DOHH2 (cell line): ENCODE measurements at regions not wholly inside any gene's neighbourhood (a gene's known extent, or its start where the extent isn't known, plus 50 kb on each side); places are given as distances from the start of the nearest gene placed in this dataset.

Experiments used
- H3F3A ChIP-seq: fragments of 200-600 bp; sonication (generic), shearing (Covaris generic); 2 replicates; pipeline ENCODE4 v1.6.0; 2016; ENCODE audit warnings: antibody characterized with exemption, mild to moderate bottlenecking; ENCODE audit not compliant: control insufficient read depth, insufficient read depth
- H3K27ac ChIP-seq: fragments of 200-600 bp; sonication (generic); 2 replicates; pipeline ENCODE4 v1.5.1; 2014; ENCODE audit warnings: low read depth, mild to moderate bottlenecking, low read length, moderate library complexity
- H3K27me3 ChIP-seq: fragments of 200-600 bp; sonication (generic); 2 replicates; pipeline ENCODE4 v1.6.1; 2014; ENCODE audit warnings: mild to moderate bottlenecking, low read length, mixed read lengths; ENCODE audit not compliant: control insufficient read depth
- H3K36me3 ChIP-seq: fragments of 200-600 bp; sonication (generic); 2 replicates; pipeline ENCODE4 v1.6.1; 2014; ENCODE audit warnings: mild to moderate bottlenecking, low read length, moderate library complexity, mixed read lengths; ENCODE audit not compliant: control insufficient read depth
- H3K4me1 ChIP-seq: fragments of 200-600 bp; sonication (generic); 2 replicates; pipeline ENCODE4 v1.6.1; 2014; ENCODE audit warnings: mild to moderate bottlenecking, low read length, mixed read lengths; ENCODE audit not compliant: control insufficient read depth
- H3K4me2 ChIP-seq: fragments of 200-600 bp; sonication (generic); 2 replicates; pipeline ENCODE4 v1.6.0; 2014; ENCODE audit warnings: mild to moderate bottlenecking, low read length, moderate library complexity
- H3K4me3 ChIP-seq: fragments of 200-600 bp; sonication (generic); 2 replicates; pipeline ENCODE4 v1.5.1; 2014; ENCODE audit warnings: mild to moderate bottlenecking, low read length, mixed read lengths
- H3K79me2 ChIP-seq: fragments of 200-600 bp; sonication (generic); 2 replicates; pipeline ENCODE4 v1.6.1; 2014; ENCODE audit warnings: mild to moderate bottlenecking, low read length, mixed read lengths; ENCODE audit not compliant: control insufficient read depth
- H3K9me2 ChIP-seq: fragments of 200-600 bp; sonication (generic); replicated peaks from 2 replicates; pipeline ENCODE4 v1.6.1; 2014; ENCODE audit warnings: mild to moderate bottlenecking, low read length, mixed read lengths; ENCODE audit not compliant: control insufficient read depth
- H3K9me3 ChIP-seq: fragments of 200-600 bp; sonication (generic); 2 replicates; pipeline ENCODE4 v1.6.1; 2014; ENCODE audit warnings: antibody characterized with exemption, low read length, mixed read lengths; ENCODE audit not compliant: control insufficient read depth, insufficient read depth
- H4K20me1 ChIP-seq: fragments of 200-600 bp; sonication (generic); 2 replicates; pipeline ENCODE4 v1.6.0; 2014; ENCODE audit warnings: low read depth, mild to moderate bottlenecking, antibody characterized with exemption, low read length, moderate library complexity; ENCODE audit not compliant: control insufficient read depth, insufficient read depth
- CTCF ChIP-seq: fragments of 200-600 bp; sonication (generic); IDR thresholded peaks from one replicate; pipeline ENCODE4 v1.5.1; 2014; ENCODE audit warnings: antibody characterized with exemption, mild to moderate bottlenecking, low read depth, low read length; ENCODE audit not compliant: poor library complexity, severe bottlenecking
- EZH2phosphoT487 ChIP-seq: fragments of 200-600 bp; sonication (generic); IDR thresholded peaks from 2 replicates; pipeline ENCODE4 v1.6.1; 2017; ENCODE audit warnings: borderline replicate concordance, mild to moderate bottlenecking, antibody characterized with exemption, low read length, moderate library complexity, mixed read lengths

- Histone ChIP-seq H3K4me2 (no peak overlapping the region), H3F3A (no peaks in the 10 kb centered on the region), H3K9me3 (no peaks in the 10 kb centered on the region), H3K4me1 (no peaks in the 10 kb centered on the region), H3K27me3 (no peaks in the 10 kb centered on the region), H3K27ac (no peak overlapping the region), H3K9me2 (no peaks in the 10 kb centered on the region), H3K79me2 (no peaks in the 10 kb centered on the region), H3K4me3 (no peak overlapping the region), H4K20me1 (no peaks in the 10 kb centered on the region), H3K36me3 (no peaks in the 10 kb centered on the region)
- no peak for TF ChIP-seq EZH2phosphoT487
- TF ChIP-seq CTCF = no peak
Measured at GRCh38 chr11:129589190-129589860, 213.7 kb downstream of the BARX2 start.

GRCh38 chr11:129590030-129590752, 214.5 kb downstream of the BARX2 start:
- no peaks in the 10 kb centered on the region for H3K9me3 ChIP-seq
- no peaks in the 10 kb centered on the region for H3F3A ChIP-seq
- no peaks in the 10 kb centered on the region for H3K4me1 ChIP-seq
- no peaks in the 10 kb centered on the region for H3K9me2 ChIP-seq
- TF ChIP-seq CTCF (no peak), EZH2phosphoT487 (no peak)
- H3K27ac ChIP-seq = no peak overlapping the region
- no peaks in the 10 kb centered on the region for H4K20me1 ChIP-seq
- no peak overlapping the region for H3K4me2 ChIP-seq
- H3K36me3 ChIP-seq = no peaks in the 10 kb centered on the region
- H3K4me3 ChIP-seq = no peak overlapping the region
- H3K79me2 ChIP-seq = no peaks in the 10 kb centered on the region
- H3K27me3 ChIP-seq = no peaks in the 10 kb centered on the region

- H4K20me1 ChIP-seq = no peaks in the 10 kb centered on the region
- no peaks in the 10 kb centered on the region for H3K9me3 ChIP-seq
- no peaks in the 10 kb centered on the region for H3K27me3 ChIP-seq
- H3K9me2 ChIP-seq = no peaks in the 10 kb centered on the region
- H3K79me2 ChIP-seq = no peaks in the 10 kb centered on the region
- no peak overlapping the region for H3K4me2 ChIP-seq
- H3K27ac ChIP-seq = no peak overlapping the region
- no peak overlapping the region for H3K4me3 ChIP-seq
- no peaks in the 10 kb centered on the region for H3K36me3 ChIP-seq
- H3F3A ChIP-seq = no peaks in the 10 kb centered on the region
- H3K4me1 ChIP-seq = no peaks in the 10 kb centered on the region
- TF ChIP-seq CTCF (no peak), EZH2phosphoT487 (no peak)
Measured at GRCh38 chr11:129590753-129591475, 215.3 kb downstream of the BARX2 start.
